ENCODE measurements at regions not wholly inside any gene's neighbourhood (a gene's known extent, or its start where the extent isn't known, plus 50 kb on each side); places are given as distances from the start of the nearest gene placed in this dataset.
"Not testable (repeated sequence)": the region's sequence is repeated elsewhere in the genome, so short reads cannot be mapped to it uniquely, and the experiment has no call there.

GRCh38 chr5:36390640-36391039, 88.9 kb upstream of the RANBP3L start:
- DNase-seq (ENCODE audit: low read depth) = no peak

- DNase-seq (ENCODE audit: low read depth) = no peak
Observed at GRCh38 chr5:36392186-36392585, 90.5 kb upstream of the RANBP3L start.

- DNase-seq (ENCODE audit: low read depth) = no peak
Observed at GRCh38 chr5:36392818-36393217, 91.1 kb upstream of the RANBP3L start.

GRCh38 chr5:36393656-36394428, 92.1 kb upstream of the RANBP3L start:
- DNase-seq (ENCODE audit: low read depth) = no peak

- no peak for DNase-seq (ENCODE audit: low read depth)
Observed at GRCh38 chr5:36395260-36395659, 93.6 kb upstream of the RANBP3L start.

- not testable (repeated sequence) for DNase-seq (ENCODE audit: low read depth)
Observed at GRCh38 chr5:36395947-36396346, 94.2 kb upstream of the RANBP3L start.

GRCh38 chr5:36396640-36397039, 94.9 kb upstream of the RANBP3L start:
- DNase-seq (ENCODE audit: low read depth) = no peak

- no peak for DNase-seq (ENCODE audit: low read depth)
Observed at GRCh38 chr5:36397901-36398536, 96.3 kb upstream of the RANBP3L start.

GRCh38 chr5:36402512-36402906, 100.8 kb upstream of the RANBP3L start:
- DNase-seq (ENCODE audit: low read depth) = no peak

GRCh38 chr5:36403632-36404311, 102.1 kb upstream of the RANBP3L start:
- no peak for DNase-seq (ENCODE audit: low read depth)

- no peak for DNase-seq (ENCODE audit: low read depth)
Observed at GRCh38 chr5:36406023-36406422, 104.3 kb upstream of the RANBP3L start.

- no peak for DNase-seq (ENCODE audit: low read depth)
Observed at GRCh38 chr5:36407396-36407795, 105.7 kb upstream of the RANBP3L start.

- DNase-seq (ENCODE audit: low read depth) = not testable (repeated sequence)
Observed at GRCh38 chr5:36409711-36410110, 108.0 kb upstream of the RANBP3L start.

- DNase-seq (ENCODE audit: low read depth) = not testable (repeated sequence)
Observed at GRCh38 chr5:36410672-36411071, 109.0 kb upstream of the RANBP3L start.

- no peak for DNase-seq (ENCODE audit: low read depth)
Observed at GRCh38 chr5:36414869-36415282, 113.2 kb upstream of the RANBP3L start.

- DNase-seq (ENCODE audit: low read depth) = no peak
Observed at GRCh38 chr5:36416605-36417004, 114.9 kb upstream of the RANBP3L start.

- no peak for DNase-seq (ENCODE audit: low read depth)
Observed at GRCh38 chr5:36417221-36417620, 115.5 kb upstream of the RANBP3L start.

- DNase-seq (ENCODE audit: low read depth) = no peak
Observed at GRCh38 chr5:36417668-36418067, 116.0 kb upstream of the RANBP3L start.

GRCh38 chr5:36418152-36418979, 116.7 kb upstream of the RANBP3L start:
- DNase-seq (ENCODE audit: low read depth) = no peak

- no peak for DNase-seq (ENCODE audit: low read depth)
Observed at GRCh38 chr5:36421256-36421655, 119.6 kb upstream of the RANBP3L start.

GRCh38 chr5:36422952-36423351, 121.2 kb upstream of the RANBP3L start:
- no peak for DNase-seq (ENCODE audit: low read depth)

Measured in non-pigmented ciliary epithelial cell (primary cell).